T-helper 2 cell treated with Interferon-gamma antibody and Interleukin-4, amounts not matched to agents 5 μg/mL and 100 μg/mL, for 36 hours (primary cell): ENCODE measurements at regions not wholly inside any gene's neighbourhood (a gene's known extent, or its start where the extent isn't known, plus 50 kb on each side); places are given as distances from the start of the nearest gene placed in this dataset.
"Not testable (repeated sequence)": the region's sequence is repeated elsewhere in the genome, so short reads cannot be mapped to it uniquely, and the experiment has no call there.

Experiments
- DNase-seq: peaks from one replicate; pipeline ENCODE4 v3.0.0; 2021; ENCODE audit warnings: low spot score
- H3K27ac Mint-ChIP-seq: one replicate; pipeline ENCODE4 v1.8.0; 2021; ENCODE audit warnings: mild to moderate bottlenecking, mixed read lengths
- H3K27me3 Mint-ChIP-seq: one replicate; pipeline ENCODE4 v1.8.0; 2021; ENCODE audit warnings: low read depth, mixed read lengths
- H3K36me3 Mint-ChIP-seq: one replicate; pipeline ENCODE4 v1.8.0; 2021; ENCODE audit warnings: low read depth, mixed read lengths
- H3K4me1 Mint-ChIP-seq: one replicate; pipeline ENCODE4 v1.8.0; 2021; ENCODE audit warnings: low read depth, mixed read lengths
- H3K4me3 Mint-ChIP-seq: one replicate; pipeline ENCODE4 v1.8.0; 2022; ENCODE audit warnings: mild to moderate bottlenecking, moderate library complexity, mixed read lengths
- H3K9me3 Mint-ChIP-seq: one replicate; pipeline ENCODE4 v1.8.0; 2021; ENCODE audit warnings: mixed read lengths

DNA sequence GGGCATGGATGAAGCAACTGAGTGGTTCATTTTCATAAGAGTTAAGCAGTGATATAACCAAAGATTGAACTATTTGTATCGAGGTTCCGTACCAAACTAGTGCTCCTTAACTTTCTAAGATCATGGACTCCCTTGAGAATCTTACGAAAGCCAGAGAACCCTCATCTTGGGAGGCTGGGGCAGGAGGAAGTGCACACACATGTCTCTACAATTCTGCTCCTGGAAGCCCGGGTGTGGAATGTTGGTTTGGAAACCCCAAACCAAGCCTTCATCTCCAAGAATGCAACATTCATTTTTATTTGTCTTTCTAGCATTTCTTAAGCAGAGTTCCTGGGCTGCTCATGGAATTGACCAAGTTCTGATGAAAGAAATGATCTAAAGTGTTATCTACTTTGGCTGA, 215.0 kb upstream of the PRNP start:
- no peaks in the 10 kb centered on the region for H3K9me3 Mint-ChIP-seq
- no peaks in the 10 kb centered on the region for H3K4me1 Mint-ChIP-seq
- H3K4me3 Mint-ChIP-seq: no peak overlapping the region
- peaks cover 11% of the 10 kb centered on the region for H3K27me3 Mint-ChIP-seq
- no peaks in the 10 kb centered on the region for H3K36me3 Mint-ChIP-seq
- no peak for DNase-seq
- H3K27ac Mint-ChIP-seq: no peak overlapping the region

DNA sequence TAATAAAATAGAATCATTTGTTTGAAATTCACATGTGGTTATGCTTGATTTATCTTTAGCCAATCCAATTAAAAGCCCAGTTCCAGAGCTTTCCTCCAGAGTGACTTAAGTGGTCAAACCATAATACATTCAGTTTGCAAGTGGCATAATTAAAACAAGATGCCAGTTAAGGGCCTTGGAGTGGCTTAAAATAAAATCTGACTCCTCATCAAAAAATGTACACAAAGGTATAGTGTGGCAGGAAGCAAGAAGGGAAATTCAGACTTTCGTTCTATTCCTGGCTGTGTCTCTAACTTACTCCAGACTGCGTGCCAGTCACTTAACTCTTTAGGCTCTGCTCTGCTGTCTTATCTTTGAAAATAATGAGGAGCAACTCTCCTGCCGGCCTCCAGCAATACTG, 215.9 kb upstream of the PRNP start:
- no peak for DNase-seq
- no peaks in the 10 kb centered on the region for H3K4me1 Mint-ChIP-seq

DNA sequence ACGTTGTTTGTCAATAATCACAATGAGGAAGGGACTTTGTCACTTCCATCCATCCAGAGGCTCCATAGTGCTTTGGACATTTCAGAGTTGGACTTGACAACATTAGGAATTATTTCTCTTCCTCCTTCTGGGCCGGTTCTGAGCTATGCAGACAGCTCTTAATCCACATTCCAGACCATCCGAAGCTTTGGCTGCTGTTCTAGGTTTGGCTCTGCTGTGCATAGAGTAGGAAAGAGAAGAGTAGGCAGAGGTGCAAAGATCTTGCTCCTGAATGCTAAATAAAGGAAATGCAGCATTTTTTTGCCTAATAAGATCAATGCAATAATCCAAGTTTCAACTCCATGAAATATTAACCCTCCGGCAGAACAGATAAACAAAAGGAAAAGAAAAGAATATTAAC, 216.3 kb upstream of the PRNP start:
- Mint-ChIP-seq H3K27me3 (peaks cover 6% of the 10 kb centered on the region), H3K4me3 (no peak overlapping the region), H3K27ac (no peak overlapping the region), H3K4me1 (no peaks in the 10 kb centered on the region), H3K36me3 (no peaks in the 10 kb centered on the region), H3K9me3 (no peaks in the 10 kb centered on the region)
- no peak for DNase-seq

More for the DNA sequence above, 215.9 kb upstream of the PRNP start:
- Mint-ChIP-seq H3K27me3 (peaks cover 6% of the 10 kb centered on the region), H3K36me3 (no peaks in the 10 kb centered on the region), H3K27ac (no peak overlapping the region), H3K4me3 (no peak overlapping the region), H3K9me3 (no peaks in the 10 kb centered on the region)

DNA sequence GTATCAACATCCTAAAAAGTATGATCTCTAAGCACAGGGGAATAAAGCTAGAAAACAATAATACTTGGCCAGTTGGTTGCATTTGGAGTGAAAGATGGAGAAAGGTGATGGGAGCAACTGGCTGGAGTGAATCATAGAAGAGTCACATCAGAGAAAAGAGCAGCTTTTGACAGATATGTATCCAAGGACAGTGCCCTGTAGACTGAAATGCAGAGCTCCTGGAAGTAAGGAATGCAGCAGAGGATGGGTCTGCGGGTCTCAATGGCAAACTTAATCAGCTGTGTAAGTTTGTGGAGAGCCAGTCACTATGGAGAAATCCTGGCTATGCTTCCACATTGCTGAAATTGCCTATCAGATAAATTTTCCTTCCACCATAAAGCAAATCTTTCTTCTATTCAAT, 218.1 kb upstream of the PRNP start:
- Mint-ChIP-seq H3K27me3 (peaks cover 3% of the 10 kb centered on the region), H3K27ac (no peak overlapping the region), H3K9me3 (no peaks in the 10 kb centered on the region), H3K36me3 (no peaks in the 10 kb centered on the region), H3K4me1 (no peaks in the 10 kb centered on the region), H3K4me3 (no peak overlapping the region)
- DNase-seq: no peak

DNA sequence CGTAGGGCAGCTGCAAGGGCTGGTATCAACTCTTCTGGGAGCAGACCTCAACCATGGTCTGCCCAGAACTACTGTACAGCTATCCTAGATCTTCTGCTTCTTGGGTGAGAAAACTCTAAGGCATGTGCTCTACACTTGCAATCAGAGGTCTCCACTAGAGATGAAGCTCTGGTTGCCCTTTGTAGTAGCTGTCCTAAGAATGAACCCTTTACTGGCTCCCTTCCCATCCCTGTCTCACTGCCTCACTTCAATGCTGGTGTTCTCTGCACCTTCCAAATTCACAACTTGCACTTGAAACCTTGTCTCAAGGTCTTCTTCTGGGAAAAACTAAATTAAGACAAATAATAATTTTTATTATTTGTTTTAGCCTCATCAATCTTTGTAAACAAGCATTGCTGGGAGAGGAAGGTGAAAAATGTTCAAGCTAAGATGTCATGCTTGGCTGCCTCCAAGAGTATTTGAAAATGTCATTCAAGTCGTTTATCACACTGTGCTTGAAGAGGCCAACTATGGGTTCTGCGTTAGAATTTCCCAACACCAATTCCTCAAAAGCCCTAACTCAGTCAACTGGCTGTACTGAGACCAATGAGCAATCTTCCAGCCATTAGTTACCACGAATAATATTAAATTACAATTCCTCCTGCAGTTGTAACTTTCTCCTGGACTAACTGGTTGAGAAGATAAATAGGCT, 216.9 kb upstream of the ADRA1D start:
- Mint-ChIP-seq H3K4me1 (no peaks in the 10 kb centered on the region), H3K27me3 (peaks cover 2% of the 10 kb centered on the region), H3K36me3 (no peaks in the 10 kb centered on the region), H3K27ac (no peak overlapping the region), H3K9me3 (no peaks in the 10 kb centered on the region), H3K4me3 (no peak overlapping the region)
- DNase-seq: no peak

DNA sequence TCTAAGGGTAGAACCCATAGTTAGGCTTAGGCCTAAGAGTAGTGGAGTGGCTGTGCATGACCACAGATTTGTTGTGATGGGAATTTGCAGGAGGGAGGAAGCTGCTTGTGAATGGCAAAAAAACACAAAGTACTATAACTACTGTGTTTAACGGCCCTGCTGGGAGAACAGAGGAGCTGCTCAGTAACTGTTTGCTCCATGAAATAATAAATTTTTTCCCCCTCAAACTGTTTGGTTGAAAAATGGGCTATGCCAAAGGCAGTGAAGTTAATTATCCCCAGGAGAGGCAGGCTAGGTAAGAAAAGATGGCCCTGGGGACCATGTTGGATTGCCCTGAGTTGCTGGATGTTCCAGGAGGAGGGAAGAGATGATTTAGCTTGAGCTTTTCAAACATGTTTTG, 216.1 kb upstream of the ADRA1D start:
- no peaks in the 10 kb centered on the region for H3K4me1 Mint-ChIP-seq
- no peak overlapping the region for H3K27ac Mint-ChIP-seq
- no peak for DNase-seq
- peaks cover 2% of the 10 kb centered on the region for H3K27me3 Mint-ChIP-seq
- no peaks in the 10 kb centered on the region for H3K9me3 Mint-ChIP-seq
- H3K36me3 Mint-ChIP-seq: no peaks in the 10 kb centered on the region
- no peak overlapping the region for H3K4me3 Mint-ChIP-seq

DNA sequence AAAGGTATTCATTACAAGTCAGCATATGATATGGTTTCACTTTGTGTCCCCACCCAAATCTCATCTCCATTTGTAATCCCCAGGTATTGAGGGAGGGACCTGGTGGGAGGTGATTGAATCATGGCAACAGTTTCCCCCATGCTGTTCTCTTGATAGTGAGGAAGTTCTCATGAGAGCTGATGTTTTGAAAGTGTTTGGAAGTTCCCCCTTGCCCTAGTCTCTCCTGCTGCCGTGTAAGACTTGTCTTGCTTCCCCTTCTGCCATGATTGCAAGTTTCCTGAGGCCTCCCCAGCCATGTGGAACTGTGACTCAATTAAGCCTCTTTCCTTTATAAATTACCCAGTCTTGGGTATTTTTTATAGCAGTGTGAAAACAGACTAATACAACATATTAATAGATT, 213.7 kb upstream of the ADRA1D start:
- not testable (repeated sequence) for H3K4me3 Mint-ChIP-seq, H3K27ac Mint-ChIP-seq, H3K36me3 Mint-ChIP-seq, DNase-seq, H3K9me3 Mint-ChIP-seq, H3K27me3 Mint-ChIP-seq, H3K4me1 Mint-ChIP-seq

DNA sequence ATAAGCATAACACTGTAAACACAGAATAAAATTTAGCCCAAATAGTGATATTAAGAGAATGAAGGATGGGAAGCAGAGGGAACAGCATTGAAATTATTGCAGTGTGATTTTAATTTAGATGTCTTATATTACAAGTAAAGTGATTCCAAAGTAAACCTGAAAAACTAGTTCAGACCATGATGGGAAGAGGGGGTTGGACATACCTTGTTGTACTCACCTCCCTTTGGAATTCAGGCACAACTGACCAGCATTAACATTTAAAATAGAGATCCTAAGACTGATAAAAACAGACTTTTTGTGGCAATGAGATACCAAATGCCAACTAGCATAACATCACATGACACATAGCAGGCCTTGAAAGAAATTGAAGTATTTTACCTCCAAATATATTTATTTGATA, 210.0 kb upstream of the ADRA1D start:
- no peaks in the 10 kb centered on the region for H3K4me1 Mint-ChIP-seq
- peaks cover 4% of the 10 kb centered on the region for H3K27me3 Mint-ChIP-seq
- no peaks in the 10 kb centered on the region for H3K36me3 Mint-ChIP-seq
- no peak overlapping the region for H3K4me3 Mint-ChIP-seq
- H3K27ac Mint-ChIP-seq: no peak overlapping the region
- no peaks in the 10 kb centered on the region for H3K9me3 Mint-ChIP-seq
- DNase-seq: no peak

DNA sequence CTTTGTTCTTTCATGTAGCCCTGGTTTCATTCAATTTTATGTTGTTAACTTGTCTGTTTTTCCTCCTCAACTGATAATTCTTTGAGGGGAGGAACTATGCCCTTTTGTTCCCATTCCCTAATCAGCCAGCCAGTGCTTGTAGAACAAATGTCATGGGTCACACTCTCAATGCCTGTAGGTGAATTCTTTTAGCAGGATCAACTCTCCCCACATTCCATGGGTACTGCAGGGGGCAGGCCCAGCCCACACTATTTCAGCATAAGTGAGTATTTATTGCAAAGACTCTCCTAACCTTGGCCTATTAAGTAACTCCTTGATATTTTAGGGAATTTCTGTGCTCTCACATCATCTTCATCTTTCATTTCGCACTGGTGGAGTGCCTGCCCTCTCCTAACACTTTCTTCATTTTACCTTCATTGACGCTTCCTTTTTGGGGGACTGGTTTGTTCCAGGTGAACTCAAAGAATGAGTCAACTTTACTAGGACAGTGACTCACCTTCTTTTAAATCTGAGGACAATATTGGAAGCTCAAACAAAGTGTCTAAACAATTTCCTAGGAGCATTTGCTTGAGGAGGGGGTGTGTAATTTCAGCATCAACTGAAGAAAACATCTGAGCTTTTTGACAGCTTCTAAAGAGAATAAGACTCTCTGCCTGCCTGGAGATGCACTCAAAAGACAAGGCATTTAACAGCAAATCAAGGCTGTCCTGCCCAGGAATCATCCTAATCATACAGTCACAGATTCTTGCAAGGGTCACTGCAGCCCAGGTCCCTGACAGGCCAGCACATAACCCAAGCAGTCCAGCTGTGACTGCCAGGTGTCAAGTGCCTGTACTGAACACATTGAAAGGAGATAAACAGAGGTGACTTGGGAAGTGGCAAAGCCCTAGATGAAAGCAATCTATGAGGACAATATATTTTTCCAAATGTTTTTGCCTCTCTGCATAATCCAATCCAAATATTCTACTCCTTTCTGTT, 208.8 kb upstream of the ADRA1D start:
- no peaks in the 10 kb centered on the region for H3K9me3 Mint-ChIP-seq
- no peaks in the 10 kb centered on the region for H3K36me3 Mint-ChIP-seq
- no peak overlapping the region for H3K27ac Mint-ChIP-seq
- no peaks in the 10 kb centered on the region for H3K4me1 Mint-ChIP-seq
- no peak overlapping the region for H3K4me3 Mint-ChIP-seq
- peaks cover 6% of the 10 kb centered on the region for H3K27me3 Mint-ChIP-seq
- DNase-seq: no peak

DNA sequence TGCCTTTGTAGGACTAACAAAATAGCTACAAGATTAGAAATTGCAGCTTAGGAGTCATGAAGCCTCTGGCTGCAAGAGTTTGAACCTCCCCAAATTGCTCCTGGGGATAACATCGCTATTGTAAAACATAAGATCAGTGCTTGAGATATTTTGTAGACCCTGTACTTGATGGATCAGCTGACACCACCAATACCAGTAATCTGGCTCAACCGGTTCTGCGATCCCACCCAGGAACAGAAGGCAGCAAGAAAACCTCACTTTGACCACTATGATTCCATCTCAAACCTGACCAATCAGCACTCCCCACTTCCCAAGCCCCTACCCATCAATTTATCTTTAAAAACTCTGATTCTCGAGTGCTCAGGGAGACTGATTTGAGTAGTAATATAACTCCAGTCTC, 206.9 kb upstream of the ADRA1D start:
- no peak overlapping the region for H3K27ac Mint-ChIP-seq
- no peaks in the 10 kb centered on the region for H3K9me3 Mint-ChIP-seq

DNA sequence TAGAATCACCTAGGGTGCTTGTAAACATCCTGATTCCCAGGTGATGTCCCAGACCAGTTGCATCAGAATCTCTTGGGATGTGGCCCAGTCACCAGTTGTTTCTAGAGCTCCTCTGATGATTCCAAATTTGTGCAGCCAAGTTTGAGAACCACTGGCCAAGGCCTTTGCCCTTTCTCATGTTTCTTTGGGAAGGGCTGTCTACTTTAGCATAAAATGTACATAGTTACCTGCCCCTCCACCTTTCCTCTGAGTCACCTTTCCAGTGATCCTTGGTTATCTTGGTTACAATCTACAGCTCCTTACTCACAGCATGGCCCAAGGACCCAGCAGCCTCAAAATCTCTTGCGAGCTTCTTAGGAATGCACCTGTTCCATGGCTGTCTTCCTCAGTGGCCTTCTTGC, 206.2 kb upstream of the ADRA1D start:
- no peak for DNase-seq
- H3K36me3 Mint-ChIP-seq: no peaks in the 10 kb centered on the region

More for the DNA sequence above, 206.9 kb upstream of the ADRA1D start:
- no peaks in the 10 kb centered on the region for H3K4me1 Mint-ChIP-seq
- no peak overlapping the region for H3K4me3 Mint-ChIP-seq
- peaks cover 4% of the 10 kb centered on the region for H3K27me3 Mint-ChIP-seq
- no peak for DNase-seq
- H3K36me3 Mint-ChIP-seq: no peaks in the 10 kb centered on the region

DNA sequence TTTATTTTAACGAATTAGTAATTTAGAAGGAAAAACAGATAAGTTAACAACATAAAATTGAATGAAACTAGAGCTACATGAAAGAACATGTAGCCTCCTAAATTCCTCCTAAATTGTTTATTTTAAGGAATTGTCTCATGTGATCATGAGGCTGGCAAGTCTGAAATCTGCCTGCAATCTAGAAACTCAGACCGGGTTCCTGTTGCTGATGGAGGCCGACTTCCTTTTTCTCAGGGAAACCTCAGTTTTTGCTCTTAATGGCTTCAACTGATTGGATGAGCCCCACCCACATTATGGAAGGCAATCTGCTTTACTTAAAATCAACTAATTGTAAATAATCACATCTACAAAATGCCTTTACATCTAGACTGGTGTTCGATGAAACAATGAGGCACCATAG, 205.0 kb upstream of the ADRA1D start:
- DNase-seq: no peak
- no peaks in the 10 kb centered on the region for H3K4me1 Mint-ChIP-seq
- no peaks in the 10 kb centered on the region for H3K9me3 Mint-ChIP-seq
- no peaks in the 10 kb centered on the region for H3K36me3 Mint-ChIP-seq
- no peak overlapping the region for H3K4me3 Mint-ChIP-seq
- H3K27ac Mint-ChIP-seq: no peak overlapping the region
- H3K27me3 Mint-ChIP-seq: peaks cover 4% of the 10 kb centered on the region

More for the DNA sequence above, 206.2 kb upstream of the ADRA1D start:
- H3K27ac Mint-ChIP-seq: no peak overlapping the region
- no peaks in the 10 kb centered on the region for H3K4me1 Mint-ChIP-seq
- no peak overlapping the region for H3K4me3 Mint-ChIP-seq
- H3K27me3 Mint-ChIP-seq: peaks cover 4% of the 10 kb centered on the region
- H3K9me3 Mint-ChIP-seq: no peaks in the 10 kb centered on the region

DNA sequence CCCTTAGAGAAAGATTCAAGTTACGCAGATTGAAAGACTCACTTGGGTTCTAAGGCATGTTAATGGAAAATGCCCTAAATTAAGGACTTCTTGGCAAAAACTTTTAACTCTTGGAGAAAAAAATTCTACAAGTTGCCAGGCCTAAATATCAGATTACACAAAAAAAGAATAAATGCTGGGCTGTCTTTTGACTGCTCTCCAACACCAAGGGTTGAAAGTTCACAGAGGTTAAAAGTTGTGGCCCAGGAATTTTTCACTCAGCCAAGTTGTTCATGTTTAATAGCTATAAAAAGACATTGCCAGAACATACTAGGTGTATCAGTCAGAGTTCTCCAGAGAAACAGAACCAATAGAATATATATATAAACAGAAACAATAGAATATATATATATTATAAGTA, 204.3 kb upstream of the ADRA1D start:
- H3K4me1 Mint-ChIP-seq: no peaks in the 10 kb centered on the region
- H3K27ac Mint-ChIP-seq: no peak overlapping the region
- no peaks in the 10 kb centered on the region for H3K9me3 Mint-ChIP-seq
- H3K4me3 Mint-ChIP-seq: no peak overlapping the region
- peaks cover 5% of the 10 kb centered on the region for H3K27me3 Mint-ChIP-seq
- no peak for DNase-seq
- H3K36me3 Mint-ChIP-seq: no peaks in the 10 kb centered on the region

DNA sequence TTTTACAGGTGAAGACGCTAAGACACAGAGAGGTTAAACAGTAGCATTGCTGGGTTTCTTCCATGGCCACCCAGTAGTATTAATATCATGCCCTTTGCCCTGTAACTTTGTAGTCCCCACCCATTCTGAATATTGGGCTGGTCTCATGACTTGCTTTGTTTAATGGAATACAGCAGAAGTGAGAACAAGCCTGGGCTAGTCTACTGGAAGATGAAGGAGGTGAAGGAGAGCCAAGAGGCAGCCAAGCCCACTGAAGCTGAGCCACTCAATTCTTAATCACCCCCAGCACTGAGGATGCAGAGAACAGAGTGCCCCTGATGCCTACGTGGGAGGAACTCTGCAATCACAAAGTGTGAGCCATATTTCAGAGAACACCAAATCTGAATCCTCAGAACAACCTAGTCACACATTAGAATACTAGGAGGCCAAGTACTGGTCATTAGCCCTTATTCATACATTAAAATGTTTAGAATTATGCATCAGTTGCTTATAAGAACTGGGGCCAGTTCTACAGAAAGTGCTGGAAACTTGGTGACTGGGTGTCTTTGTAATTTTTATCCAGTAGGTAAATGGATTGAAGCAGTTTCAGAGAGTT, 202.5 kb upstream of the ADRA1D start:
- no peaks in the 10 kb centered on the region for H3K4me1 Mint-ChIP-seq
- no peak overlapping the region for H3K4me3 Mint-ChIP-seq
- H3K27ac Mint-ChIP-seq: no peak overlapping the region
- H3K9me3 Mint-ChIP-seq: no peaks in the 10 kb centered on the region
- no peaks in the 10 kb centered on the region for H3K36me3 Mint-ChIP-seq
- DNase-seq: no peak
- peaks cover 13% of the 10 kb centered on the region for H3K27me3 Mint-ChIP-seq
